GM18508 (cell line): ENCODE measurements at regions not wholly inside any gene's neighbourhood (a gene's known extent, or its start where the extent isn't known, plus 50 kb on each side); places are given as distances from the start of the nearest gene placed in this dataset.
A peak's percentile ranks its signal among the peaks of the same experiment; 100 is the strongest.
"Not testable (repeated sequence)": the region's sequence is repeated elsewhere in the genome, so short reads cannot be mapped to it uniquely, and the experiment has no call there.

Source experiments
- ATAC-seq: cut with Tn5 transposase; IDR thresholded peaks from one replicate; pipeline ENCODE4 v1.9.1; 2021; ENCODE audit warnings: moderate number of reproducible peaks; ENCODE audit not compliant: insufficient read depth, unreplicated experiment

DNA sequence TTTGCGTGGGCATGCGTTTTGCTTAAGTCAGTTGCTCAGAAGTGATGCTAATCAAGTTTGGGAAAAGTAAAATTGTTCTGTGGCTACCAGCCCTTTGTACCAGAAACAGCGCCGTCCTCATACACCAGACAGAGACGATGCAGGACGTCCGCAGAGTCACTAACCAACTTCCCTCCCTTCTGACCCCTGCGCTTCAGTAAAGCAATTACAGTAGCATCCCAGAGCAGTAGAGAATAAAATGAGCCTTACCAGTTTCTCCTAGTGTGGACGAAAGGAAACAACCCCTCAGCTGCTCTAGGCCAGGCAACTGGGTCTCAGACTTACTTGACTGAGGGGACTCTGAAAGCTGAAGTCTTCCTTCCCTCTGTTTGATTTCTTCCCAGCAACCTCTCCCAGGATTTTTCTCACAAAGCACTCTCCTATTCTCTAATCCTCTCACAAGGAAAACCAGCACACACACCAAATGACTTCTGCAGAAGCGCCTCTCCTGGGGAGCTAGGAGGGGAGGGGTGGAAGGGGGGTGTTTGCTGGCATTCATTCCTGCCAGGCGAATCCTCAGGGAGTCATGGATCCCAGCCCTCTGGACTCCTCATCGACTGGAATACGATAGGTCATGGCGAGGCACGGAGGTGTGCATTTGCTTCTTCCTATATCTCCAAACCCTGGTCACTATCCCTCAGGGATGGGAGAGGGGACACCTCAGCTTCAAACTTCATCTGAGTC lies 56.0 kb upstream of the MID1 start:
- no peak for ATAC-seq

DNA sequence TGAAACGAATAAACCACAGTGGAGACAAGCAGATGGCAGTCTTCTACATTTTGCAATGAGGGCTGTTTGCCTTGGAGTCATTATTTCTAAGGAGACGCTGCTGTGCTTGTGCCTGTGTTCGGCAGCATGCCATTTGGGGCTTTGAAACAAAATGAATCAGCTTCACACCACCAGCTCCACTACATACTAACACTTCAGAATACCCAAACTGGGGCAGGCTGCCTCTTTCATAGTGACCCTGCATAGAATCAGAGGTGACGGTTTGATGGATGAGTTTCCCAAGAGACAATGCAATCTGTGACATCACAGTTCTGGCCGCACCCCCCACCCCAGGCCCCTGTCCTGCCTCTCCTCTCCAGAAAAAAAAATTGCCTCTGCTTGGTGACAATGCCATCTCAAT lies 57.1 kb upstream of the MID1 start:
- no peak for ATAC-seq

DNA sequence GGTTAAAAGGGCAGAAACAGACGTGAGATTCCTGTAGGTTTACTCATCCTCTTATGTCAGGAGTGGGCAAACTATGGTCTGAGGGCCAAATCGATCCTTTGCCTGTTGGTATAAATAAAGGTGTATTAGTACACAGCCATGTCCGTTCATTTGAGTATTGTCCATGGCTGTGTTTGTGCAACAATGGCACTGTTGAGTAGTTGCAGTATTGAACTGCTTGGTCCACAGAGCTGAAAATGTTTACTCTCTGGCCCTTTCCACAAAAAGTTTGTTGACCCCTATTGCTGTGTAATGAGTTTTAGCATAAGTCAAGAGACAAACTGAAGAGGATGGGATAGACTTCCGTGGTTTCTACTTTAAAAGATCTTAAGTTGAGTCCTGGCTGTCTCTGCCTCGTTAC lies 59.0 kb upstream of the MID1 start:
- no peak for ATAC-seq

DNA sequence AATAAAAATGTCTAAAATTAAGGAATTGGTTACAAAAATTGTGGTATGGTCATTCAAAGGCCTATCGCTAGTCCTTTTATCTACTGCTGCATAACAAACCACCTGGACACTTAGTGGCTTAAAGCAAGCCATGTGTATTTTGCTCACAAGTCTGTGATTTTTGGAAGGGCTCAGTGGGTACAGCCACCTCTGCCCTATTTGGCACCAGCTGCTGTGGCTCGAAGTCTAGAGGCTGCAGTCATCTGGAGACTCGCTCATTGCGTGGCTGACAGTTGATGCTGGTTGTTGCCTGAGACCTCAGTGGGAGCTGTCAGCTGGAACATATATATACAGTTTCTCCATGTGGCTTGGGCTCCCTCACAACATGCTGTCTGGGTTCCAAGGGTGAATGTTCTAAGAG lies 60.8 kb upstream of the MID1 start:
- ATAC-seq, result no peak

DNA sequence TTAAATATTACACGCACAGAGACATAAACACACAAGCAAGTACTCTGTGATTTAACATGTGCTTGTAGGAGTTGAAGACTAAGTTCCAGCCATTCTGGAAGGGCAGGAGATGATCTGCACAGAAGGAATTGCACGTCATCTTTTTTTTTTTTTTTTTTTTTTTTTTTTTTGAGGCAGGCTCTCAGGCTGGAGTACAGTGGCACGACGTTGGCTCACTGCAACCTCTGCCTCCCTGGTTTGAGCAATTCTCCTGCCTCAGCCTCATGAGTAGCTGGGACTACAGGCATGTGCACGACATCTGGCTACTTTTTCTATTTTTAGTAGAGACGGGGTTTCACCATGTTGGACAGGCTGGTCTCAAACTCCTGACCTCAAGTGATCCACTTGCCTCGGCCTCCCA lies 63.2 kb upstream of the MID1 start:
- not testable (repeated sequence) for ATAC-seq

DNA sequence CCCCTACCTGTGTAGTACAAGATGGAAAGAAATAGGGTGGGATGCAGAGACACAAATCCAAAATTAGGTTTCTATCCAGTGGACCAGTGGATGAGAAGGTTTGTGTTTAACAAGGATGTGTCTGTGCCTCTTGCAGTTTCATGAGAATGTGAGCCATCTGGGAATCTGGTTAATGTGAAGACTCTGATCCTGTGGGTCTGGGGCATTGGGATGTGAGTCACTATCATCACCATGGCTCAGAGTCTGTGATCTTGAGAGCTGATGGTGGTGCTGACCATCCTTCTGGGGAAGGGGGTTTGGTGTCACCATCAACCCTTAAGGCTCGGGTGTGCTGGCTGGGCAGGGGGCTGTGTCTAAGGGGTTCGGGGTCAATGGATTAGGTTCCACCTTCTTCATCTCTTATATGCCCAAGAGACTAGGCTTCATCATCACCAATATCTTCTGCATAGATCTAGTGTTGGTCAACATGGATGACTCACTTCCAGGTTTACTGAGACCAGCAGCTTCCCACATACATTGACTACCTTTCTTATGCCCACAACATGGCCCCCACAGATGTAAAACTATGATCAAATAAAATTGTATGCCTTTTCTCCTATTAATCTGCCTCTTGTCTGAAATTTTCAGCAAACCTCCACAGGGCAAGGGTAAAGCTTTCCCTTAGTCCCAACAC lies 65.7 kb upstream of the MID1 start:
- ATAC-seq, result no peak

DNA sequence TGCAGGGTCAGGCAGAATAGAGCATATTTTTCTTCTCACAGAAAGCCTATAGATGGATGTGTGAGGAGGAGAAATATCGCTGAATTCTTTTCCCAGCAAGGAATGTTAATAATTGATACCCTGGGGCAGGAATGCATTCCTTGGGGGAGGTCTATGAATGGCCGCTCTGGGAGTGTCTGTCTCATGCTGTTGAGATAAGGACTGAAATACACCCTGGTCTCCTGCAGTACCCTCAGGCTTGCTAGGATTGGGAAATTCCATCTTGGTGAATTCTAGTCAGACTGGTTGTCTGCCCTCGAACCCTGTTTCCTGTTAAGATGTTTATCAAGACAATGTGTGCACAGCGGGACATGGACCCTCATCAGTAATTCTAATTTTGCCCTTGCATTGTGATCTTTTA lies 71.4 kb upstream of the MID1 start:
- ATAC-seq, result not testable (repeated sequence)

DNA sequence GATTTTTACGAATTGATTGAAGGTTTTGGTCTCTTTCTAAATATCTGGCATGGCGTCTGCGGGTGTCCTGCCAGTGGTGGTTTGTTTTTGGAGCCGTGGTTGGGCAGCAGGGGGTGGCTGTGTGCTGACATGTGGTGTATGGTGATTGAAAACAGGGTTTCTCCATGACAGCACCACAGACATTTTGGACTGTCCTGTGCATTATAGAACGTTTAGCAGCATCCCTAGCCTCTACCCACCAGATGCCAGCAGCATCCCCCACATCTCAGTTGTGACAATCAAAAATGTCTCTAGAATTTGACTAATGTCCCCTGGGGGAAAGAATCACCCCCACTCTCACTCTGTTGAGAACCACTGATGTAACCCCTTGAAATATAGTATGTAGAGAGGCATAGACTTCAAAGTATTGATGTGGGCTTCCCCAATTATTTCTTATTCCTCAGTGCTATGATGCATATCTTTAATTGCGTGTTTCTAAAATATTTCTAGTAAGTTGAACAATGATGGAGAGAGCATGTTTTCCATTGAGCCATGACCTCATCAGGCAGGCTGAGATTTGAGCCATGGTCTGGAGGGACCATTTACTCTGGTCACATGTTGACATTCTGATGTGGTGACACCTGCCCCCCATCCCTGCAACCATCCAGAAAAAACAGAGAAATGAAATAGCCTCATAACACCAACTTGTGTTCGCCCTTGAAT lies 77.4 kb upstream of the MID1 start:
- no peak for ATAC-seq

DNA sequence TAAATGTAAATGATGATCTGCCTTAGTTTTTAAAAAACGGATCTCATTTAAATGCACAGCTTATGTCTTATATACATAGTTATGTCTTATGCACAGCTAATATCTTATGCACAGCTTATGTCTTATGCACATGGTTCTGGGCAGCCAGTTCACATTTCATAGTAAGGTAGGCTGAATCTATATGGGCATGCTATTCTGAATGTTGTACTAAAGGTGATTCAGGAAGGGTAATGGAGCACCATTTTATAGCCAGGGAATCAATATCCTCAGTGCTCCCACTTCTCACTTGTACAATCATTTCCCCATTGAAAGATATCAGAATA lies 77.9 kb upstream of the MID1 start:
- no peak for ATAC-seq

DNA sequence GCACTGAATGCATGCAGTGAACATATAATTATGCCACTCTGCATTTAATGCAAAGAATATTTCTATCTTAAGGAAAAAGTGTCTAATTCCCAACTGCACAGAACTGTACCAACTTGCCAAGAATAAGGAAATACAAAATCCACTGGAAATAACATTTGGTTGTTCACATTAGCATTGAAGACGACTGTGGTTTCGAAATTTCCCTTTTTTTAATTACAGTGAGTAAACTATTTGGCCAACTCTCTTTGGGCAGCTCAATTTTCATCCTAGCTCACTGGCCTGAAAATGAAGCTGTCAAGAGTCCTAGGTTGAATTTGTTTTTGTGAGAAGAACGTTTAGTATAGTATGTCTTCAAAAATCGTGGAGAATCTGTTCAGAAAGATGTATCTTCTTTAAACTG lies 81.6 kb upstream of the MID1 start:
- ATAC-seq, result no peak

DNA sequence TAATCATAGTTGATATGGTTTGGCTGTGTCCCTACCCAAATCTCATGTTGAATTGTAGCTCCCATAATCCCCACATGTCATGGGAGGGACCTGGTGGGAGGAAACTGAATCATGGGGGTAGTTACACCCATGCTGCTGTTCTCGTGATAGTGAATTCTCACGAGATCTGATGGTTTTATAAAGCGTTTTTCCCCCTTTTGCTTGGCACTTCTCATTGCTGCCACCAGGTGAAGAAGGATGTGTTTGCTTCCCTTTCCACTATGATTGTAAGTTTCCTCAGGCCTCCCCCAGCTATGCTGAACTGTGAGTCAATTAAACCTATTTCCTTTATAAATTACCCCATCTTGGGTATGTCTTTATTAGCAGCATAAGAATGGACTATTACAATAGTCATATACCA lies 86.0 kb upstream of the MID1 start:
- not testable (repeated sequence) for ATAC-seq

DNA sequence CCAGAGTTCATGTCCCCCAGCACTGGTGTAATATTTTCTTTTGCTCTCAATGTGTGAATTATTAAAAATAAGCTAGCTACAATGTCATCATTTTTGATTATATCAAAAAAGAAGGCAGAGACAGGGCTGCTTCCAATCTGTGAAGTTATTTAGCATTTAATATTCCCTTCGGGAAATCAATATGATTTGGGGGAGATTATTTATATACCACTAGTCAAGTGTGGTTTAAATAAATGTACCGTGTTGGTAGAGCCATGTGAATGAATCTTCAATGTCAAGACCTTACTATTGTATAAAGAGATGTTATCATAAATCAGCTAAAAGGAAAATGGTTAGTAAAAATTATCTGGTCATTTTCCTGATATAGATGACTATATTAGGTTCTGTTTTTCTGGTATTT lies 87.4 kb upstream of the MID1 start:
- no peak for ATAC-seq

DNA sequence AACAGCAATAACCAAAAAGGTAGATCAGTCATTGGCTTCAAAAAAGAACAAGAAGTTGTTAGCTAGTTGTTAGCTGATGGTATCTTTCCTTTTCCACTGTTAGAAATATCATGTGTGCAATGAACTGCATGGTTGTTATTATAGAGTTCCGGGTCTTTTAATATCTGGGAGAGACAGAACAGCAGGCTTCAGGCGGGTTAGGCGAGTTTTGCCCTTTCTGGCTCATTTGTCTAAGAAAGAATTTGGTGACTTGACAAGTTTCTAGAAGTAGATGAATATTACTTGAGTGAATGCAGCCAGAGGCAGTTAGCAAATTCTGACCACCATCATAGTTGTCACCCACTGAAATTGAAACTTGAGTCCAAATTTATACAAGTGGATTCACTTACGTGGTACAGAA lies 88.9 kb upstream of the MID1 start:
- ATAC-seq, result no peak

DNA sequence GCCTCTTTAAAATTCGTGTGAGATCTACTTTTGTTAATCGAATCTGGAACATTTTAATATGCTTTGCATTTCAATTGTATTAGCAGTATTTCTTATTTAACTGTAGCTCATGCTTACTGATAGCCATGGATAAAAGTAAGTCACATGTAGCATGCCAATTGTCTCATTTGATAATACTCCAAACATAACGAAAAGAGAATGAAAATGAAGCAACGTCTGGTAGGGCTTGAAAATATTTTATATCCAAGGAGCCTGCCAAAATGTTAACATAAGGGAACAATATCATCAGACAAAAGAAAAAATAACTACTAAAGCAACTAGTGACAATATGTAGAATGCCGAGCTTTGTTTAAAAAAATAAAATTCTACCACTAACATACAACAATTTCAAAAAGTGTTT lies 94.1 kb upstream of the MID1 start:
- no peak for ATAC-seq

DNA sequence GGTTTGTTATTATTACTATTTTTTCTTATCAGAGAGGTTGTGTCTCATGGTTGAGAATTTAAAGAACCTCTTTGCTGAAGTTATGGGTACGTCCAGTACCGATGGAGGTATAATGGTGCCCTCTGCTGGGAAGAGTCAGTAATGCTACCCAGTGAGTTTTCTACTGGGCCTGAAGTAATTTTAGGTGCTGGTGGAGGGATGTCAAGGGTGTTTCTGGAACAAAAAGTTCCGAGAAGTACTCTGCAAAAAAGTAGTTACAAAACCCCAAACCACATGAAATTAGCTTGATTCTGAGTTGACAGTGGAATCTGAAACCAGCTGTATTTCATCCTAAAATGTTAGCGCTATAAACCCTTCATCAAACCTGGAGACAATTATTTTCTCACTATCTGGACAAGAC lies 102.5 kb upstream of the MID1 start:
- peak; percentile 63 for ATAC-seq

DNA sequence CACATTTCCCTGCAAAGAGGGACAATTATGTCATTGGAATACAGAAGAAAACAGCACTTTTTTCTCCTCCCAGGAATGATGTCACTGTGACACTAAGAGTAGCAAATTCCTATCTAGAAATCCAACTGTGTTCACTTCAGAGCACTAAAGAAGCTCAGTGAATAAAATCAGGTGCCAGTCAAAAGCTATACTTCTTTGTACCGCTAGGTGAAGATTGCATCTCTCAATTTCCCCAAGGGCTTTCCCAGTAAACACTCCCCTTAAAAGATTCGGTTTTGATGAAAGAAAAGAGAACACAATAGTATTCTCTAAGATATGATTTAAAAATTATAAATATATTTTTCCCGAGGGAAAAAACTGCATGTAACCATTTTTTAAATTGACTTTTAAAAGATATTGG lies 104.7 kb upstream of the MID1 start:
- no peak for ATAC-seq

DNA sequence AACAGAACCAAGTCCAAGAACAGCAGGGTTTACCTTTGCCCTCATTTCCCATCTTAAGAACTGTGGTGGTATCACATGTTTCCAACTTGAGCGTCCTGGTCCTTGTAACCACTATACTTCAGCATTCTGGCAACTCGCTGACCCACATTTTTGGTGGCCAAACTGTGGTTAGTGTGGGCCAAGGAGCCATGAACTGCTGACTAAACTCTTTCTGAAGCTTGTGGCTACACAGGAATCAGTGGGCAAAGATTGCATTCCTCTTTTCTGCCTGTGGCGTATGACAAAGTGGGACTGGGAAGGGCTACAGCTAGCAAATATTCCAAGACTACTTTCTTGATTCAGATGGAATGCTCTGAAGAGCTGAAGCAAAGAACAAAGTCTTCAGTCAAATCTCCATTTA lies 106.3 kb upstream of the MID1 start:
- ATAC-seq, result no peak

DNA sequence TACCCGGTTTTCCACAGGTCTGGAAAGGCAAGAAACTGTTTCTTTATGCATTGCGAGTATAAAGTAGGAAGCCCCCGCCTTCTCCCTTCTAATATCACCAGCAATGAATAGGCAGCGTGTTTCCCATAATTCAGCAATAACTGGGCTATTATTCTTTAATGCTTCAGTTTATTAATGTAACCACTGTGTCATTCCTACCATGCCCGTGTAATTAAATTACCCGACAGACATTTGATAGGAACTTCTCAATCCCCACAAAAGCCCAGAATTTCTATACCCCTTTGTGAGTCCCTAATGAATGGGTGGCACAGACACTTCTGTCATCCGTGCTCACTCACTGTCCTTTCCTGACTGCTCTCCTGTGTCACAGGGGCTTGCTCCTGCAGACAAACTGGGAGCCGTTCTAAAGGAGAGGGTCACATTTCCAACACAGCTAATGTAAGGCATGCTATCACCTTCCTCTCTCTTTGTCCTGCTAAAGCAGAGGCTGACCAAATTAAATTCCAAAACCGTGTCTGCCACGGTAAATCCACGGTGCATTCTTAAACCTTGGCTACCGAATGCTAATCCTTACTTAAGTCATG lies 108.5 kb upstream of the MID1 start:
- no peak for ATAC-seq

DNA sequence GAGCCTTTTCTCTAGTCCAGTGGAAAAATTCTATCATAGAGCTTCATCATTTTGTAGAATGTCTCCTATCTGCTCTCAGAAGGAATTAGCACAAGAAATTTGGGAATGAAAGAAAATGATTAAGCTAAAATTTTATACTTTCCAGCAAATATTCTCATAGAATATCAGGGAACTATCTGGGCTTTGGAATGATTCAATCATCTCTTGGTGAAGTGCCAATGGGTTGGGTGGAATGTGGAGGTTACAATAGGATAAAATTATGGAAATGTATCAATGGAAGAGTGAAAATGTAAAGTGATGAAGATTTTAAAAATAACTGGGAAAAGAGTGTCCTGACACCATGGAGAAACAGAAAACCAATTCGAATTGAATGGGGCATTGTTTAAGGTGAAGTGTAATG lies 119.0 kb upstream of the MID1 start:
- ATAC-seq, result no peak

DNA sequence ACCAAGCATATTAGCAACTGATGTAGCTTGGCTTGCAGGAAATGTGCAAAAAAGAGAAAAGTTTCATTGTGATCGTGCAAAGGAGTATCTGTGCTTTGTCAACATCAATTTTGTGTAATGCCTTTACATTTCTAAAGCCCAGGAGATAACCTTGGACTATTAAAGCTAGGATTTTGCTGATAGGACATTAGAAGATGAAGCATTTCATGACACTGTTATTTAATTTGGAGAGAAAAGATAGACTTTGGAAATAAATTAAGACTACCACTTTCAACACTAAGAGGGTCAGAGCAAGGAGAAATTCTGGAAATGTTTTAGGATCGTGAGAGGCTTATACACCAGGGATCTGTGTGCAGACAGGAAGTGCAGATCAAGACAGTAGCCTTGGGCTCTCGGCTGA lies 120.6 kb upstream of the MID1 start:
- ATAC-seq, result no peak

DNA sequence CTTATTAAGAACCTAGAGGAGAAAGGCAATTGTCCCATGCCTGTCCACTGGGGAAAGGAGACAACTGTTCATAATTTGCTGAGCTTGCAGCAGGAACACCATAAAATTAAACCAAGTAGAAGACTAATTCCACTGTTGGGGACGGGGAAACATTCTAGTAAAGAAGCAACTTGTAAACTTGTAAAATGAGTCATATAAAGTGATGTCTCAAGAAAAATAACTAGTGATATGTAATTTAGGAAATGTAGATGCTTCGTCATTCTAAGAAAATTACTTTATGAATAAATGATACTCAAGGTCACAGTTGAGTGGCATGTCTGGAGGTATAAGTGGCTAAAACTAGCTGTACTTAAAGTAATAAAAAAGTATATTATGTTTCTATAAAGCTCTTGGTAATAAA lies 121.2 kb upstream of the MID1 start:
- ATAC-seq, result no peak

DNA sequence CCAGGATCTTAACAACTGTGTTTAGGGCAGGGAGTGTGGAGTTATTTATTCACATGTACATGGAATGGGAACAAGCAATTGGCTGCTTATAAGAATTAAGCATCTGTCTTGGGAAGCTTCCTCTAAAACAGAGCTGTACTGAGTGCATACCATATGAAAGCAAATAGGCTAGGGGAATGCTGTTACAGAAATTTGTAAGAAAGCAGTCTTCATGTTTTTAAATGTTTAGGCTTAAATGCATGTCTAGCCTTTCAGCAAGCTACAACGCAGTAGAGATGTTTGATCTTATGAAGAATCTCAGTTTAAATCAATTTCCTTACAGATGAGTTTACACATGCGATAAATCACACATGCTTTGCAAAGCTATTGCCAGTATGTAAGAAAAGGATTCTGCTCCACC lies 123.1 kb upstream of the MID1 start:
- no peak for ATAC-seq
